ENCODE measurements at regions not wholly inside any gene's neighbourhood (a gene's known extent, or its start where the extent isn't known, plus 50 kb on each side); places are given as distances from the start of the nearest gene placed in this dataset.
"Not testable (repeated sequence)": the region's sequence is repeated elsewhere in the genome, so short reads cannot be mapped to it uniquely, and the experiment has no call there.

DNA sequence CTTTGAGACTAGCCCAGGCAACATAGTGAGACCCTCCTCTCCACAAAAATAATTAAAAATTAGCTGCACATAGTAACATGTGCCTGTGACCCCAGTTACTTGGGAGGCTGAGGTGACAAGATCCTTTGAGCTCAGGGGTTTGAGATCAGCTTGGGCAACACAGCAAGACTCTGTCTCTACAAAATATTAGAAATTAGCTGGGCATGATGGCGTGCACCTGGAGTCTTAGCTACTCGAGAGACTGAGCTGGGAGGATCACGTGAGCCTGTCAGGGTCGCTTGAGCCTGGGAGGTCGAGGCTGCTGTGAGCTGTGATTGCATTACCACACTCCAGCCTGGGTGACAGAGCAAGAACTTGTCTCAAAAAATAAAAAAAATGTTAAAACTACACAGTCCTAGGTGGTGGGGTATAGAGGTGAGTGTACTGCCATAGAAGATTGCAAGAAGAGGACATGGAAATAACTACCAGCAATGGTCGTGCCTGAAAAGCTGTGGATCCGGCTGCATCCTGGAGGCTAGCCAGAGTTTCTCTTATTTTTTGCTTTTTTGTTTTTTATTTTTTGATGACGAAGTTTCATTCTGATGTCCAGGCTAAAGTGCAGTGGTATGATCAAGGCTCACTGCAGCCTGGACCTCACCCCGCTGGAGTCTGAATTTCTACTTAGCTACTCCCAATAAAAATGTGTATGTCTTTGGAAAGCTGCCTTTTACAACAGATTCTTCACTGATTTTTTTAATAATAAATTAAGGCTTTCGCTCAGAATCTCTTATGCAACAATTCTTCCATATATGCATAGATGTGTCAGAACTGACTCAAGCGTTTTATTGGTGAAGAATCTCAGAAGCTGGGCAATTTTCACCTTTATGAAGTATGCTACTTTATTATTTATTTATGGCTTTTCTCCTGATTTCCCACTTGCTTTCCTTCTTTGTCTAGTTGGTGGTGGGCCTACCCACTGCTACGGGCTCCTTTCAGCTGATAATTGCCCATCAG lies 393.8 kb downstream of the TSHZ3 start:
- no peaks in the 10 kb centered on the region for H3K4me1 ChIP-seq
- H3K9me3 ChIP-seq, result no peaks in the 10 kb centered on the region
- H3K36me3 ChIP-seq, result no peaks in the 10 kb centered on the region
- TF ChIP-seq EP300 (IDR thresholded peaks at IDR 0.05), result no peak
- TF ChIP-seq POLR2A (IDR thresholded peaks at IDR 0.05), result no peak
- TF ChIP-seq, protein P1, sequence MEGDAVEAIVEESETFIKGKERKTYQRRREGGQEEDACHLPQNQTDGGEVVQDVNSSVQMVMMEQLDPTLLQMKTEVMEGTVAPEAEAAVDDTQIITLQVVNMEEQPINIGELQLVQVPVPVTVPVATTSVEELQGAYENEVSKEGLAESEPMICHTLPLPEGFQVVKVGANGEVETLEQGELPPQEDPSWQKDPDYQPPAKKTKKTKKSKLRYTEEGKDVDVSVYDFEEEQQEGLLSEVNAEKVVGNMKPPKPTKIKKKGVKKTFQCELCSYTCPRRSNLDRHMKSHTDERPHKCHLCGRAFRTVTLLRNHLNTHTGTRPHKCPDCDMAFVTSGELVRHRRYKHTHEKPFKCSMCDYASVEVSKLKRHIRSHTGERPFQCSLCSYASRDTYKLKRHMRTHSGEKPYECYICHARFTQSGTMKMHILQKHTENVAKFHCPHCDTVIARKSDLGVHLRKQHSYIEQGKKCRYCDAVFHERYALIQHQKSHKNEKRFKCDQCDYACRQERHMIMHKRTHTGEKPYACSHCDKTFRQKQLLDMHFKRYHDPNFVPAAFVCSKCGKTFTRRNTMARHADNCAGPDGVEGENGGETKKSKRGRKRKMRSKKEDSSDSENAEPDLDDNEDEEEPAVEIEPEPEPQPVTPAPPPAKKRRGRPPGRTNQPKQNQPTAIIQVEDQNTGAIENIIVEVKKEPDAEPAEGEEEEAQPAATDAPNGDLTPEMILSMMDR (IDR thresholded peaks at IDR 0.05), result no peak
- no peak for TF ChIP-seq POLR2AphosphoS5 (IDR thresholded peaks at IDR 0.05)
- WGBS, 2 donors (ENCODE audit: low coverage in 1 of 2), result 87 to 89% methylated on average over 7 to 12 of the region's 12 CpGs
- H3K27me3 ChIP-seq, result peaks cover 21% of the 10 kb centered on the region
- ATAC-seq, result no peak
- H3K27ac ChIP-seq, result no peak overlapping the region
- H3K4me3 ChIP-seq, result no peak overlapping the region

DNA sequence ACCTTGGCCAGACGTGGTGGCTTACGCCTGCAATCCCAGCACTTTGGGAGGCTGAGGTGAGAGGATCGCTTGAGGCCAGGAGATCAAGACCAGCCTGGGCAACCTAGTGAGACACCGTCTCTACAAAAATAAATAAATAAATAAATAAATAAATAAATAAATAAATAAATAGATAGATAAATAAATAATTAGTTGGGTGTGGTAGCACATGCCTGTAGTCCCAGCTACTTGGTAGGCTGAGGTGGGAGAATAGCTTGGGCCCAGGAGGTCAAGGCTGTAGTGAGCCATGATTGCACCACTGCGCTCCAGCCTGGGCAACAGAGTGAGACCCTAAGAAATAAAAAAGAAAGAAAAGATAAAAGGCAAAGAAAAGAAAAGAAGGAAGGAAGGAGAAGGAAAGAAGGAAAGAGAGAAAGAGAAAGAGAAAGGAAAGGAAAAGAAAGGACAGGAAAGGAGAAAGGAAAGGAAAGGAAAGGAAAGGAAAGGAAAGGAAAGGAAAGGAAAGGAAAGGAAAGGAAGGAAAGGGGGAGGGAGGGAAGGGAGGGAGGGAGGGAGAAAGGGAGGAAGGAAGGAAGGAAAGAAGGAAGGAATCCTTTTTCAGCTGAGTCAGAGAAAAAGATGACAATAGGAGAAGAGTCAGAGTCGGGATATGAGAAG lies 404.8 kb downstream of the TSHZ3 start:
- peaks cover 31% of the 10 kb centered on the region for H3K27me3 ChIP-seq
- H3K9me3 ChIP-seq, H3K36me3 ChIP-seq, H3K27ac ChIP-seq, H3K4me1 ChIP-seq, ATAC-seq, H3K4me3 ChIP-seq: not testable (repeated sequence)
- WGBS, 2 donors (ENCODE audit: low coverage in 1 of 2), result 81 to 85% methylated on average over 5 to 6 of the region's 6 CpGs

DNA sequence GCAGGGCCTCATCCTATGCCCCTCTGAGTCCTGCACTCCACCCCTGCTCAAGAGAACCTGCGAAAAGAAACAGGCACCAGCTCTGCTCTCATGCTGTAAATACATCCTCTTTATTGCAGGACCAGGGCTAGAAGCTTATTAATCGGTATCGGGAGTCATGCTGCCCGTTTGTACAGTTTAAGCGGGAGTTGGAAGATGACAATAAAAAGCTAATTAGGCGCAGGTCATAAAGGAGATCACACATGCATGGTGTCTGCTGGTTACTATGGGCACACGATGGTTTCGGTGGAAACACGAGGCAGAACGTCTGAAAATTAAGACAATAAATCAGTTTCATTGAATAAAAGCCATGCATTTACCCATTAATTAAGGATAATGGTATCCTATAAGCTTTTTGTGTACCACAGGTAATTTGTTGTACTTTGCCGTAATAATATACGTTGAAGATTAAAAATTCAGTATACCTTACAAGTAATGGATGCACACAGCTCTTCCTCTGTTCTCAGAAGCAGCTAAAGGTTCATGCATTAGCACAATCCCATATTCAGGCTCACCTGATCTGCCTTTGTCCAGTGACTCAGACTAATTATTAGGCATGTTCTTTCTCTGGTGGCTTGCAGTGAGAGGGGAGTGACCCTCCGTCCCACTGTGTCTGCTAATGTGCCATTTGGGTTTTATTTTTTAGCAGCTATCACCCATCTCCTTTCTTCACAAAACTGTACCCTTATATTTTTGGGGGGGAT lies 406.0 kb downstream of the TSHZ3 start:
- Histone ChIP-seq H3K27ac (no peak overlapping the region), H3K9me3 (peaks cover 0 to 3% (median 0%) of the 10 kb centered on the region in 3 donors), H3K27me3 (peaks cover 31% of the 10 kb centered on the region), H3K4me3 (no peak overlapping the region), H3K36me3 (no peaks in the 10 kb centered on the region), H3K4me1 (no peaks in the 10 kb centered on the region)
- TF ChIP-seq EP300 (IDR thresholded peaks at IDR 0.05) (no peak), POLR2AphosphoS5 (IDR thresholded peaks at IDR 0.05) (no peak), POLR2A (IDR thresholded peaks at IDR 0.05) (no peak)
- TF ChIP-seq, protein P1 (IDR thresholded peaks at IDR 0.05), result no peak
- ATAC-seq, result no peak
- 88 to 91% methylated on average over 7 to 8 of the region's 13 CpGs for WGBS, 2 donors (ENCODE audit: low coverage in 1 of 2)

DNA sequence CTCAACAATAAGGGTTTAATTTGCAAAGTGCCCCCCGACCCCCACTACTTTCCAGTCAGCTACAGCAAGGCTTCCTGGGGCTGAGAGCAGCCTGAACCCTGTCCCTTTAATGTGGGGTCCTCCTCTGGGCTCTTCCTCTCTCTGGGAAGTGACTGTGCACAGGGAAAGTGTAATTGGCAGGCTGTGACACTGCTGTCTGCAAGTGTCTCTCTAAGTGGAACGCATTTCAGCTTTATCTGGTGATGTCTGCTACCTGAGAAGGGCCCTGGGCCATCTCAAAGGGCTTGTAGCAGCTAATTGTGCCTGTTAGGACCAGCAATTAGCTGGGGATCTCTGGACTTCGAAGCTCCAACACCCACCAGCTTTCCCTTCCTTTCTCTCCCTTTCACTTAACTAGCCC lies 406.6 kb downstream of the TSHZ3 start:
- H3K27ac ChIP-seq, result no peak overlapping the region
- no peaks in the 10 kb centered on the region for H3K36me3 ChIP-seq
- H3K4me3 ChIP-seq, result no peak overlapping the region
- TF ChIP-seq POLR2A (IDR thresholded peaks at IDR 0.05) (no peak), POLR2AphosphoS5 (IDR thresholded peaks at IDR 0.05) (no peak), EP300 (IDR thresholded peaks at IDR 0.05) (no peak)
- TF ChIP-seq, protein P1 (IDR thresholded peaks at IDR 0.05), result no peak
- no peaks in the 10 kb centered on the region for H3K4me1 ChIP-seq
- H3K9me3 ChIP-seq, result peaks cover 0 to 3% (median 0%) of the 10 kb centered on the region in 3 donors
- WGBS, 2 donors (ENCODE audit: low coverage in 1 of 2), result 17 to 37% methylated on average over 1 to 3 of the region's 3 CpGs
- H3K27me3 ChIP-seq, result peaks cover 31% of the 10 kb centered on the region
- ATAC-seq, result no peak

DNA sequence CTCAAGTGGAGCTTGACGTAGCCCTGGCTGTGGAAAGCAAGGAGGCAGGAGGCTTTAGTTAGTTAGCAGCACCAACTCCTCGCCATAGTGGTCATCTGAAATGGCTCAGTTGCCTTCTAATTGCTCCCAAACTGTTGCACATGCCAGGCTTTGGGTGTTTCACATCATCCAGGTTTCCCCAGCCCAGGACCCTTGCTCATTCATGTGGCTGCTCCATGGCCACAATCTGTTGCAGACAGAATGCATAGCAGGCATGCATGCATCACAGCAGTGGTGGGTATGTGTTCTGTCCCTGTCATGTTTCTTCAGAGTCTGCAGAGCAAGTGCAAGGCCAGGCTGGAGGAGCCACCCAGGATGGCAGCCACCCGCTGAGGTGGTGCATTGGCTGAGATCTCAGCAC lies 407.6 kb downstream of the TSHZ3 start:
- H3K27ac ChIP-seq, result no peak overlapping the region
- TF ChIP-seq POLR2A (IDR thresholded peaks at IDR 0.05), result no peak
- TF ChIP-seq, protein P1 (IDR thresholded peaks at IDR 0.05), result no peak
- no peak for TF ChIP-seq POLR2AphosphoS5 (IDR thresholded peaks at IDR 0.05)
- TF ChIP-seq EP300 (IDR thresholded peaks at IDR 0.05), result no peak
- ATAC-seq, result no peak
- no peaks in the 10 kb centered on the region for H3K36me3 ChIP-seq
- peaks cover 31% of the 10 kb centered on the region for H3K27me3 ChIP-seq
- H3K4me1 ChIP-seq, result no peaks in the 10 kb centered on the region
- WGBS, 2 donors (ENCODE audit: low coverage in 1 of 2), result 0 to 100% methylated on average over 1 of the region's 3 CpGs
- no peak overlapping the region for H3K4me3 ChIP-seq
- H3K9me3 ChIP-seq, result peaks cover 0 to 3% (median 0%) of the 10 kb centered on the region in 3 donors

Measured in gastroesophageal sphincter (tissue), 4 donors.